Lung (tissue), 11 donors: ENCODE measurements at regions not wholly inside any gene's neighbourhood (a gene's known extent, or its start where the extent isn't known, plus 50 kb on each side); places are given as distances from the start of the nearest gene placed in this dataset.

Source experiments
- ATAC-seq: fragments of 200-7000 bp; cut with Tn5 transposase; one replicate; pipeline ENCODE4 v1.9.1; 2020; ENCODE audit warnings: moderate number of reproducible peaks; ENCODE audit not compliant: insufficient read depth, low FRiP score
- DNase-seq, 3 donors: peaks; one replicate each; pipeline ENCODE4 v3.0.0-alpha.2; 2013 to 2017
- H3K27ac ChIP-seq, 2 donors: one replicate each; pipeline ENCODE4 v1.5.1; 2013; ENCODE audit warnings: mild to moderate bottlenecking in 2 of 2, moderate library complexity in 2 of 2, control low read depth in 1 of 2, inconsistent platforms in 1 of 2, low read depth in 1 of 2, low read length in 1 of 2
- H3K27me3 ChIP-seq, 3 donors: one replicate each; pipeline ENCODE4 v1.5.1; 2013; ENCODE audit warnings: low read length in 2 of 3; ENCODE audit not compliant: control insufficient read depth in 3 of 3, insufficient read depth in 3 of 3
- H3K36me3 ChIP-seq, 4 donors: one replicate each; pipeline ENCODE4 v1.5.1; 2013; ENCODE audit warnings: low read length in 4 of 4, mild to moderate bottlenecking in 1 of 4, moderate library complexity in 1 of 4; ENCODE audit not compliant: control insufficient read depth in 4 of 4, insufficient read depth in 4 of 4
- H3K4me1 ChIP-seq, 5 donors: one replicate each; pipeline ENCODE4 v1.5.1; 2013; ENCODE audit warnings: low read length in 5 of 5, mild to moderate bottlenecking in 2 of 5, moderate library complexity in 1 of 5; ENCODE audit not compliant: control insufficient read depth in 5 of 5, insufficient read depth in 5 of 5
- H3K4me3 ChIP-seq: one replicate; pipeline ENCODE4 v1.5.1; 2013; ENCODE audit warnings: mild to moderate bottlenecking, control low read depth, moderate library complexity
- H3K9ac ChIP-seq, 2 donors: one replicate each; pipeline ENCODE4 v1.5.1; 2013; ENCODE audit warnings: low read length in 2 of 2, control low read depth in 1 of 2; ENCODE audit not compliant: insufficient read depth in 1 of 2
- H3K9me3 ChIP-seq, 4 donors: one replicate each; pipeline ENCODE4 v1.5.1; 2013; ENCODE audit warnings: low read length in 3 of 4, mild to moderate bottlenecking in 1 of 4, moderate library complexity in 1 of 4; ENCODE audit not compliant: control insufficient read depth in 4 of 4, insufficient read depth in 3 of 4
- CTCF ChIP-seq: IDR thresholded peaks from 2 replicates; pipeline ENCODE4 v1.5.1; 2012; ENCODE audit warnings: mild to moderate bottlenecking; ENCODE audit errors: control extremely low read depth, extremely low read depth
- WGBS, 2 donors: extraction: QIAGEN DNeasy Blood & Tissue Kit; methylation state at CpG; one replicate each; pipeline ENCODE4 v1.1.7; 2013; 5-methylcytosine and 5-hydroxymethylcytosine counted together
- donor health status: control.
- donor health status: control.
- donor health status: Bipolar disorder and iron deficiency.
- donor health status: healthy.
- donor health status: DM: yes; HTN: yes; CAD: no.

- Histone ChIP-seq H3K9ac (no peak overlapping the region), H3K4me1 (peaks cover 0 to 9% (median 0%) of the 10 kb centered on the region in 5 donors), H3K27ac (no peak overlapping the region), H3K4me3 (no peak overlapping the region), H3K9me3 (peaks cover 0 to 3% (median 0%) of the 10 kb centered on the region in 4 donors), H3K27me3 (no peaks in the 10 kb centered on the region), H3K36me3 (no peaks in the 10 kb centered on the region)
- TF ChIP-seq CTCF, result no peak
- DNase-seq, result no peak
- WGBS, 2 donors, result 76 to 88% methylated on average over 1 of the region's 1 CpG
- ATAC-seq, result no peak
Measured at GRCh38 chr6:138716013-138716412, 57.6 kb upstream of the CCDC28A start.

- ATAC-seq, result no peak
- H3K27me3 ChIP-seq, result no peaks in the 10 kb centered on the region
- no peak for TF ChIP-seq CTCF
- no peaks in the 10 kb centered on the region for H3K36me3 ChIP-seq
- H3K9me3 ChIP-seq, result peaks cover 0 to 3% (median 0%) of the 10 kb centered on the region in 4 donors
- WGBS, 2 donors, result 90 to 92% methylated on average over 4 of the region's 4 CpGs
- peaks cover 0 to 9% (median 0%) of the 10 kb centered on the region in 5 donors for H3K4me1 ChIP-seq
- DNase-seq, result peak in 1 of 3 donors; percentile 36
- no peak overlapping the region for H3K4me3 ChIP-seq
- no peak overlapping the region for H3K27ac ChIP-seq
- no peak overlapping the region for H3K9ac ChIP-seq
Measured at GRCh38 chr6:138716971-138717665, 56.5 kb upstream of the CCDC28A start.

DNA sequence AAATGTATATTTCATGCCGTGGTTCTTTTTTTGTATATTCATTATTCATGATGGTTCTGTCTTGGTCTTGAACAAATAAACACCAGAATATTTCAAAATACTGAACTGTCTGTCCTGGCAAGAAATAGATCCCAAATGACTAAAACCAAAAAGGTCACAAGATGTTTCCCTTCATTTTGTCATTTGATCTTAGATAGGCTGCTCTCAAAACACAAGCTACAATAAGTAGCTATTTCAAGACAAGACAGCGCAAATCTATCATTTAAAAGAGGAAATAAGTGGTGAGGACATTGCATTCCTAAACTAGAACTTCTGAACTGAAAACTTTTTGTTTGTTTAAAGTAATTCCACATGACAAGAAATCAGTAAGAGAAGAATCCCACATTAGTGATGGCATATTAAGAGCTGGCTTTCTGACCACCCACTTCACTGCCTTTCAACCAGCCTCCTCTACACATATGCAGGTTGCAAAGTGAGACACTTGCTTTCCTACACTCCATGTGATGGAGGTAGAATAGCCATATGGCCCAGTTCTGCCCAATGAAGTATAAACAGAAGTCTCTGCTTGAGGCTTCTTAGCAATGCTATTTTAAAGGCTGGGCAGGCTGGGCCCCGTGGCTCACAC lies 54.4 kb upstream of the CCDC28A start:
- Histone ChIP-seq H3K36me3 (no peaks in the 10 kb centered on the region), H3K4me1 (peaks cover 0 to 13% (median 4%) of the 10 kb centered on the region in 5 donors), H3K27ac (peak overlapping the region; percentile 10 to 60), H3K27me3 (no peaks in the 10 kb centered on the region), H3K9ac (no peak overlapping the region), H3K9me3 (peaks cover 0 to 2% (median 0%) of the 10 kb centered on the region in 4 donors), H3K4me3 (no peak overlapping the region)
- DNase-seq, result peak in 1 of 3 donors; percentile 52
- TF ChIP-seq CTCF, result no peak
- ATAC-seq, result no peak
- WGBS, 2 donors, result 63 to 67% methylated on average over 3 of the region's 3 CpGs
